Osteocyte (in vitro differentiated cells): ENCODE measurements at regions not wholly inside any gene's neighbourhood (a gene's known extent, or its start where the extent isn't known, plus 50 kb on each side); places are given as distances from the start of the nearest gene placed in this dataset.

Experiments
- DNase-seq: peaks from one replicate; pipeline ENCODE4 v3.0.0; 2021; ENCODE audit warnings: mixed read lengths; ENCODE audit not compliant: unreplicated experiment; ENCODE audit errors: extremely low spot score
- H3K27ac Mint-ChIP-seq: one replicate; pipeline ENCODE4 v1.8.0; 2021; ENCODE audit warnings: mild to moderate bottlenecking, mixed read lengths; ENCODE audit not compliant: unreplicated experiment
- H3K27me3 Mint-ChIP-seq: one replicate; pipeline ENCODE4 v1.8.0; 2021; ENCODE audit warnings: mixed read lengths; ENCODE audit not compliant: unreplicated experiment
- H3K36me3 Mint-ChIP-seq: one replicate; pipeline ENCODE4 v1.8.0; 2021; ENCODE audit warnings: mixed read lengths; ENCODE audit not compliant: unreplicated experiment
- H3K4me1 Mint-ChIP-seq: one replicate; pipeline ENCODE4 v1.8.0; 2021; ENCODE audit warnings: mixed read lengths; ENCODE audit not compliant: unreplicated experiment
- H3K4me3 Mint-ChIP-seq: one replicate; pipeline ENCODE4 v1.8.0; 2021; ENCODE audit warnings: mild to moderate bottlenecking, moderate library complexity, mixed read lengths; ENCODE audit not compliant: unreplicated experiment
- H3K9me3 Mint-ChIP-seq: one replicate; pipeline ENCODE4 v1.8.0; 2021; ENCODE audit warnings: mixed read lengths; ENCODE audit not compliant: unreplicated experiment
- TF ChIP-seq, protein P1 (sequence below): fragments of 200-600 bp; sonication (generic); IDR thresholded peaks from 2 replicates; pipeline ENCODE4 v1.5.0; 2021; ENCODE audit warnings: antibody characterized with exemption, mild to moderate bottlenecking, moderate library complexity

DNA sequence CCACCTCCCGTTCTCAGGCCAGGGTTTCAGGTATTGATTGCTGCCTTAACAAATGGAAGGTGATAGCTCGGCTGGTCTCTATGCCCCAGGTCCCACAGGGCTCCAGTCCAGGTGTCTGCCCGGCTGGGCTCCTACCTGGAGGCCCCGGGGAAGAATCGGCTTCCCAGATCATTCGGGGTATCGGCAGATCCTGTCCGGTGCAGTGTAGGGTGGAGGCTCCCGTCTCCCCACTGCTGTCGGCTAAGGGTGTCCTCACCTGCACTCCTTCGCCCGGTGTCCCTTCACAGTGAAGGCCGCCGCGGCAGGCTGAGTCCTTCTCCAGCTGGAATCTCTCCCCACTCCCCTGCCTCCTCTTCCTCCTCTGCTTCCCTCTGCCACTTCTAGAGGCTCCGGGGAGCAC, 573.9 kb upstream of the SALL3 start:
- DNase-seq = no peak
- H3K27me3 Mint-ChIP-seq = no peaks in the 10 kb centered on the region
- no peaks in the 10 kb centered on the region for H3K36me3 Mint-ChIP-seq
- TF ChIP-seq, protein P1, sequence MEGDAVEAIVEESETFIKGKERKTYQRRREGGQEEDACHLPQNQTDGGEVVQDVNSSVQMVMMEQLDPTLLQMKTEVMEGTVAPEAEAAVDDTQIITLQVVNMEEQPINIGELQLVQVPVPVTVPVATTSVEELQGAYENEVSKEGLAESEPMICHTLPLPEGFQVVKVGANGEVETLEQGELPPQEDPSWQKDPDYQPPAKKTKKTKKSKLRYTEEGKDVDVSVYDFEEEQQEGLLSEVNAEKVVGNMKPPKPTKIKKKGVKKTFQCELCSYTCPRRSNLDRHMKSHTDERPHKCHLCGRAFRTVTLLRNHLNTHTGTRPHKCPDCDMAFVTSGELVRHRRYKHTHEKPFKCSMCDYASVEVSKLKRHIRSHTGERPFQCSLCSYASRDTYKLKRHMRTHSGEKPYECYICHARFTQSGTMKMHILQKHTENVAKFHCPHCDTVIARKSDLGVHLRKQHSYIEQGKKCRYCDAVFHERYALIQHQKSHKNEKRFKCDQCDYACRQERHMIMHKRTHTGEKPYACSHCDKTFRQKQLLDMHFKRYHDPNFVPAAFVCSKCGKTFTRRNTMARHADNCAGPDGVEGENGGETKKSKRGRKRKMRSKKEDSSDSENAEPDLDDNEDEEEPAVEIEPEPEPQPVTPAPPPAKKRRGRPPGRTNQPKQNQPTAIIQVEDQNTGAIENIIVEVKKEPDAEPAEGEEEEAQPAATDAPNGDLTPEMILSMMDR = no peak
- no peak overlapping the region for H3K4me3 Mint-ChIP-seq
- peaks cover 17% of the 10 kb centered on the region for H3K9me3 Mint-ChIP-seq
- no peaks in the 10 kb centered on the region for H3K4me1 Mint-ChIP-seq
- H3K27ac Mint-ChIP-seq = no peak overlapping the region

DNA sequence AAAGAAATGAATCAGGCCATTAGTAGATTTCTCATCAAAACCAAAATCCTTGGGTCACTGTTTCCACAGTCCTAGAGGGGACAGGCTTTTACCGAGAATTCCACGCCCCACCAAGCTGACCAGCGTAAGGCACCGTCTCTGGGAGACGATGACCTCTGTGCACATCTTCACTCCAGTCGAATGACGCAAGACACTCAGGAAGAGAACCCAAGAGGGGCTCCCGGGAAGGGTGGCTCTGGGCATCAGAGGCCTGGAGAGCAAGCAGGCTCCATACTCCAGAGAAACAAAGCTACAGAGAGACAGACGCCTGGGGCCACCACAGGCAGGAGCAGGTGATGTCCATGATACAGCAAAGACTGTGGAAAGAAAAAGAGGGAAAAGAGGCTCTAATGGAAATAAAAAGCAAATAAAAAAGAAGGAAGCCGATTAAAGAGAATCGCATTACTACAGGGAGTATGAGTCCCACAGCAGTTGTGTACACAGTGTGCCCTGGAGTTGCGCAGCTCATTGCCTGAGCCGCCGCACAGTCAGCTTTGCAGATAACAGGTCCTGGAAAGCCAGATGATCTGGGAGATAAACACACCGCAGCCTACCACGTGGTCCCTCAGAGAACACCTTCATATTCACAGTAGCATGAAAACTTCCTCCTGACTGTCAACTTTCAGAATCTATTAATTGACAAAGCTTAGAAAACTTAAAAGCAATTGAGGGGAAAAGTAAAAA, 572.7 kb upstream of the SALL3 start:
- no peaks in the 10 kb centered on the region for H3K27me3 Mint-ChIP-seq
- DNase-seq = no peak
- no peaks in the 10 kb centered on the region for H3K36me3 Mint-ChIP-seq
- no peak overlapping the region for H3K4me3 Mint-ChIP-seq
- H3K9me3 Mint-ChIP-seq = peaks cover 17% of the 10 kb centered on the region
- H3K27ac Mint-ChIP-seq = no peak overlapping the region
- no peaks in the 10 kb centered on the region for H3K4me1 Mint-ChIP-seq
- TF ChIP-seq, protein P1 = no peak

DNA sequence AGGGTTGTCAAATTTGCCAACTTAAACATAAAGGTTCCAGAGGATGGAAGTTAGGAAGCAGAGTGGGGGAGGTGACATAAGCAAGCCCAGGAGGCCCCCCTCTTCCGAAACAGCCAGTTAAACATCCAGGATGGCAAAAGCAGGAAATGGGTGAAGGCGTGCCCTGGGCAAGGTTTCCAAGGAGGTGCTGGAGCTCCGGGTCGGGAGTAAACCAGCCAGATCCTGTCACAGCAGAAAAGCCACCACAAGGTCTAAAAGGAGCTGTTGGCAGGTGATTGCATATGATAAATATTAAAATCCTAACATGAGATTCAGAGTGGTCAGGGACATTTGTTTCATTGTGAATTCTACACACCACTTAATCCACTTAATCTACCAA, 572.2 kb upstream of the SALL3 start:
- H3K9me3 Mint-ChIP-seq = peaks cover 17% of the 10 kb centered on the region
- TF ChIP-seq, protein P1 = no peak
- no peak overlapping the region for H3K27ac Mint-ChIP-seq
- H3K36me3 Mint-ChIP-seq = no peaks in the 10 kb centered on the region
- no peak overlapping the region for H3K4me3 Mint-ChIP-seq
- DNase-seq = peak; percentile 46
- no peaks in the 10 kb centered on the region for H3K4me1 Mint-ChIP-seq
- H3K27me3 Mint-ChIP-seq = no peaks in the 10 kb centered on the region

DNA sequence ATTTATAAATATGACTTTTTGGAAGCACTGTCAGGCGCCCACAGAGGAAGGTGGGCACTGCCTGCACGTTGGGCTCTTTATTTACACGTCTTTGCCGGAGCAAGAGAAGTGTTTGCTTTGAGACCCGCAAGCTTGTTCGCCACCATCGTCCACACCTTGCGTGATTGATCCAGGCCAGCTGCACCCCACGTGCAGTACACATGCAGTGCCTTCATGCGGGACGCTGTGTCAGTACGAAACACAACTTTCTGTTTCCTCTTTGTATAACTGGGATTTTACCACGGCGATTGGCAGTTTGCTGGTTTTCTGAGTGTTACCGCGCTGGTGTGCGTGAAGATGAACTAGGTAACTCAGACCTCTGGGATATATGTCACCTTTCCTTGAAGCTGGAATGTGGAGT, 571.0 kb upstream of the SALL3 start:
- Mint-ChIP-seq H3K4me1 (no peaks in the 10 kb centered on the region), H3K36me3 (no peaks in the 10 kb centered on the region), H3K27me3 (no peaks in the 10 kb centered on the region), H3K4me3 (no peak overlapping the region), H3K27ac (no peak overlapping the region), H3K9me3 (peaks cover 23% of the 10 kb centered on the region)
- DNase-seq = peak; percentile 80
- TF ChIP-seq, protein P1 = no peak

DNA sequence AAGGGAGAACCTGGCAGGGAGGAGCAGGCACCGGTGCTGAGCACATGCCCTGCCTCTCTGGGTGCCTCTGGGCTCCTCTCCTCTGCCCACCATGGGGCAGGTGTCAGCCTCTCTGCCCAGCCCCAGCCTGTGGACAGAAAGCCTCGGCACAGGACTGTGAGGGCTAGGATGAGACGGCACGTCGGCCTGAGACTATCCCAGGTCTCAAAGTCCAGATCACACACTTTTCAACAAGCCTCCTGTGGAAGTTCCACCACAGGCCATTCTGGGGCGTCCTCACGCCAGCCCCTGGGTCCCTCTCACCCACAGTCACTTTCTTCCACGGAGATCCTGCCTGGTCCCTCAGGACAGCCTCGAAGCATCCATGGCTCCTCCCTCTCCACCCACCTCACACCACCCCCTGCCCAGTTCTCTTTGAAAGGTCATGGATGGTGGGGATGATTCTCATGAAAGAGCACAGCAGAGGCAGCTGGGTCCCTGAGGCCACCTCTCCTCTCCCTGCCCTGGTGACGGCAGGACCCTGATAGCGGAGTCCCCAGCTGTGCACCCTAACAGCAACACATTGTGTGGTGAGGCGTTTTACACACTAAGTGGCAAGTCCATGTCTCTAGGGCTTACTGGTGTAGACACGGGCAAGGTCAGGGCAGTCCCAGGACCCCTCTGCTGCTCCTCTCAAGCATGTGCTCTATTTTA, 569.4 kb upstream of the SALL3 start:
- Mint-ChIP-seq H3K27me3 (no peaks in the 10 kb centered on the region), H3K9me3 (peaks cover 22% of the 10 kb centered on the region), H3K4me1 (no peaks in the 10 kb centered on the region), H3K27ac (no peak overlapping the region), H3K36me3 (no peaks in the 10 kb centered on the region), H3K4me3 (no peak overlapping the region)
- TF ChIP-seq, protein P1 = no peak
- peak; percentile 65 for DNase-seq
